Upper lobe of left lung (tissue), 6 donors: ENCODE measurements at regions not wholly inside any gene's neighbourhood (a gene's known extent, or its start where the extent isn't known, plus 50 kb on each side); places are given as distances from the start of the nearest gene placed in this dataset.
A peak's percentile ranks its signal among the peaks of the same experiment; 100 is the strongest.
"Not testable (repeated sequence)": the region's sequence is repeated elsewhere in the genome, so short reads cannot be mapped to it uniquely, and the experiment has no call there.

ENCODE experiments used
- ATAC-seq, 2 donors: fragments of 200-7000 bp; cut with Tn5 transposase; one replicate each; pipeline ENCODE4 v1.9.1; 2022; ENCODE audit warnings: mild to moderate bottlenecking in 2 of 2, moderate library complexity in 2 of 2; ENCODE audit not compliant: low FRiP score in 2 of 2
- DNase-seq, 2 donors: peaks; one replicate each; pipeline ENCODE4 v3.0.0-alpha.2; 2019 to 2020
- H3K27ac ChIP-seq, 4 donors: fragments of 200-600 bp; sonication (generic); one replicate each; pipeline ENCODE4 v1.5.1; 2016 to 2019
- H3K27me3 ChIP-seq, 4 donors: fragments of 200-600 bp; sonication (generic); one replicate each; pipeline ENCODE4 v1.5.1; 2017 to 2019
- H3K36me3 ChIP-seq, 4 donors: fragments of 200-600 bp; sonication (generic); one replicate each; pipeline ENCODE4 v1.5.1; 2016 to 2019
- H3K4me1 ChIP-seq, 4 donors: fragments of 200-600 bp; sonication (generic); one replicate each; pipeline ENCODE4 v1.5.1; 2018 to 2019
- H3K4me3 ChIP-seq, 4 donors: fragments of 200-600 bp; sonication (generic); one replicate each; pipeline ENCODE4 v1.5.1; 2017 to 2019; ENCODE audit warnings: mild to moderate bottlenecking in 2 of 4, moderate library complexity in 1 of 4
- H3K9me3 ChIP-seq, 4 donors: fragments of 200-600 bp; sonication (generic); one replicate each; pipeline ENCODE4 v1.5.1; 2018 to 2019
- CTCF ChIP-seq, 6 experiments: fragments of 450-650 bp in 4 of 6; fragments of 200-600 bp in 2 of 6; sonication (generic) in 2 of 6; IDR thresholded peaks; one replicate each; pipeline ENCODE4 v1.5.1; 2016 to 2019; ENCODE audit warnings: antibody characterized with exemption in 6 of 6
- EP300 ChIP-seq, 4 donors: sonication (generic); formaldehyde crosslinking; IDR thresholded peaks; one replicate each; pipeline ENCODE4 v1.5.1; 2017; ENCODE audit warnings: antibody characterized with exemption in 4 of 4, control low read depth in 2 of 4
- POLR2A ChIP-seq, 4 donors: fragments of 450-650 bp; IDR thresholded peaks; one replicate each; pipeline ENCODE4 v1.5.1; 2016 to 2017; ENCODE audit warnings: antibody characterized with exemption in 4 of 4, mild to moderate bottlenecking in 2 of 4
- POLR2AphosphoS5 ChIP-seq, 2 donors: sonication (generic); formaldehyde crosslinking; IDR thresholded peaks; one replicate each; pipeline ENCODE4 v1.5.1; 2017; ENCODE audit warnings: antibody characterized with exemption in 2 of 2
- WGBS, 2 donors: methylation state at CpG; one replicate each; pipeline ENCODE4 v1.1.5; 2017 to 2018; 5-methylcytosine and 5-hydroxymethylcytosine counted together
- donor health status: DM: no; HTN: no; CAD: no; lungs with moderate emphysema.
- donor health status: DM: no; HTN: yes; CAD: no; lungs with severe emphysema.

GRCh38 chr1:195723796-195724194 is 884.4 kb downstream of the KCNT2 start:
- no peaks in the 10 kb centered on the region for H3K4me1 ChIP-seq
- WGBS, 2 donors: 59 to 77% methylated on average over 4 of the region's 4 CpGs

GRCh38 chr1:195722852-195723795 is 885.1 kb downstream of the KCNT2 start:
- 94% methylated on average over 14 to 22 of the region's 42 CpGs for WGBS, 2 donors
- peak in 1 of 2 donors; percentile 72 for DNase-seq
- not testable (repeated sequence) for H3K36me3 ChIP-seq, H3K4me3 ChIP-seq, ATAC-seq, H3K27me3 ChIP-seq, H3K9me3 ChIP-seq, H3K27ac ChIP-seq, H3K4me1 ChIP-seq

More at GRCh38 chr1:195723796-195724194, 884.4 kb downstream of the KCNT2 start:
- DNase-seq: no peak
- no peak overlapping the region for H3K4me3 ChIP-seq
- TF ChIP-seq CTCF (IDR thresholded peaks at IDR 0.05) (no peak), POLR2AphosphoS5 (IDR thresholded peaks at IDR 0.05) (no peak), EP300 (IDR thresholded peaks at IDR 0.05) (no peak), POLR2A (IDR thresholded peaks at IDR 0.05) (no peak)
- no peak for ATAC-seq
- H3K27ac ChIP-seq: no peak overlapping the region
- H3K27me3 ChIP-seq: no peaks in the 10 kb centered on the region
- no peaks in the 10 kb centered on the region for H3K36me3 ChIP-seq
- H3K9me3 ChIP-seq: no peaks in the 10 kb centered on the region

GRCh38 chr1:195722146-195722545 is 886.1 kb downstream of the KCNT2 start:
- not testable (repeated sequence) for ATAC-seq

GRCh38 chr1:195721210-195721971 is 886.8 kb downstream of the KCNT2 start:
- TF ChIP-seq POLR2A (IDR thresholded peaks at IDR 0.05) (no peak), POLR2AphosphoS5 (IDR thresholded peaks at IDR 0.05) (no peak), EP300 (IDR thresholded peaks at IDR 0.05) (no peak), CTCF (IDR thresholded peaks at IDR 0.05) (no peak)

More at GRCh38 chr1:195722146-195722545, 886.1 kb downstream of the KCNT2 start:
- not testable (repeated sequence) for H3K4me3 ChIP-seq, H3K9me3 ChIP-seq, DNase-seq, H3K4me1 ChIP-seq, H3K27ac ChIP-seq, H3K27me3 ChIP-seq, H3K36me3 ChIP-seq
- WGBS, 2 donors: 92 to 96% methylated on average over 2 to 6 of the region's 6 CpGs

GRCh38 chr1:195717651-195718050 is 890.6 kb downstream of the KCNT2 start:
- Histone ChIP-seq H3K27me3 (no peaks in the 10 kb centered on the region), H3K36me3 (no peaks in the 10 kb centered on the region), H3K9me3 (no peaks in the 10 kb centered on the region), H3K27ac (no peak overlapping the region), H3K4me3 (no peak overlapping the region), H3K4me1 (no peaks in the 10 kb centered on the region)
- WGBS, 2 donors: 46 to 51% methylated on average over 3 of the region's 3 CpGs
- DNase-seq: no peak
- TF ChIP-seq CTCF (IDR thresholded peaks at IDR 0.05) (peak in 1 of 6 experiments; percentile 15), POLR2AphosphoS5 (IDR thresholded peaks at IDR 0.05) (no peak)
- no peak for ATAC-seq

More at GRCh38 chr1:195721210-195721971, 886.8 kb downstream of the KCNT2 start:
- Histone ChIP-seq H3K4me1 (no peaks in the 10 kb centered on the region), H3K27ac (no peak overlapping the region), H3K36me3 (no peaks in the 10 kb centered on the region), H3K4me3 (no peak overlapping the region), H3K9me3 (no peaks in the 10 kb centered on the region), H3K27me3 (no peaks in the 10 kb centered on the region)
- ATAC-seq (no peak), DNase-seq (no peak)
- 88 to 90% methylated on average over 14 of the region's 14 CpGs for WGBS, 2 donors
